A549 (cell line): ENCODE measurements at regions not wholly inside any gene's neighbourhood (a gene's known extent, or its start where the extent isn't known, plus 50 kb on each side); places are given as distances from the start of the nearest gene placed in this dataset.

Experiments
- ATAC-seq, 2 experiments: fragments of 200-7000 bp in 1 of 2; fragments of >200 bp in 1 of 2; cut with Nextera tagmentation in 1 of 2; cut with Tn5 transposase in 1 of 2; 3 replicates each; pipeline versions ENCODE4 v1.8.0 to v1.9.1; 2018 to 2020; ENCODE audit warnings: mild to moderate bottlenecking in 1 of 2, moderate library complexity in 1 of 2
- CTCF ChIA-PET: fragments of 300-600 bp; sonication (Branson Sonifier 250); formaldehyde crosslinking; extraction: SDS; loops from one replicate; lab custom pipeline; 2021; ENCODE audit warnings: antibody characterized with exemption, inconsistent platforms; lab: Yijun Ruan, JAX
- POLR2A ChIA-PET: fragments of 350-600 bp; formaldehyde crosslinking; extraction: SDS; loops from one replicate; lab custom pipeline; 2021; ENCODE audit warnings: antibody characterized with exemption, inconsistent platforms; lab: Yijun Ruan, JAX
- DNase-seq, 2 experiments: peaks; one replicate each; pipeline versions ENCODE4 v3.0.0 to v3.0.0-alpha.2; 2011 to 2016; ENCODE audit warnings: low read depth in 1 of 2, low spot score in 1 of 2
- FAIRE-seq: peaks from 2 replicates; lab custom pipeline; 2011; peaks lifted over from hg19 to GRCh38; lab: Jason Lieb, UNC
- H3K27ac ChIP-seq, 2 experiments: fragments of >200 bp; sonication (Bioruptor Twin); formaldehyde crosslinking; 3 replicates each; pipeline ENCODE4 v1.5.1; 2016 to 2017
- H3K4me1 ChIP-seq: fragments of >200 bp; sonication (Bioruptor Twin); formaldehyde crosslinking; 3 replicates; pipeline ENCODE4 v1.6.1; 2016
- H3K4me2 ChIP-seq: fragments of >200 bp; sonication (Bioruptor Twin); formaldehyde crosslinking; 3 replicates; pipeline ENCODE4 v1.6.1; 2016
- H3K4me3 ChIP-seq: fragments of >200 bp; sonication (Bioruptor Twin); formaldehyde crosslinking; 3 replicates; pipeline ENCODE4 v1.5.1; 2016
- H3K9me3 ChIP-seq: fragments of >200 bp; sonication (Bioruptor Twin); formaldehyde crosslinking; 3 replicates; pipeline ENCODE4 v1.6.1; 2016
- BCL3 ChIP-seq: fragments of >200 bp; sonication (Bioruptor Twin); formaldehyde crosslinking; IDR thresholded peaks from 3 replicates; pipeline ENCODE4 v1.6.1; 2016
- CBX8 ChIP-seq: fragments of 200-600 bp; sonication (generic); IDR thresholded peaks from 2 replicates; pipeline ENCODE4 v1.6.1; 2016
- CEBPB ChIP-seq, 2 experiments: fragments of >200 bp in 1 of 2; sonication (Bioruptor Twin) in 1 of 2; formaldehyde crosslinking in 1 of 2; IDR thresholded peaks; 2 replicates each; pipeline ENCODE4 v1.6.1; 2012 to 2016
- CHD2 ChIP-seq: fragments of 150-350 bp; IDR thresholded peaks from 2 replicates; pipeline ENCODE4 v1.6.1; 2014; ENCODE audit warnings: low read length; ENCODE audit not compliant: partially characterized antibody
- E2F6 ChIP-seq: IDR thresholded peaks from 2 replicates; pipeline ENCODE4 v1.6.1; 2012; ENCODE audit warnings: low read depth, borderline replicate concordance
- EHMT2 ChIP-seq: fragments of 200-600 bp; sonication (generic); IDR thresholded peaks from 2 replicates; pipeline ENCODE4 v1.6.1; 2016; ENCODE audit warnings: antibody characterized with exemption, low read depth, mild to moderate bottlenecking, moderate library complexity
- ELK1 ChIP-seq: fragments of 150-350 bp; IDR thresholded peaks from 2 replicates; pipeline ENCODE4 v1.6.1; 2014; ENCODE audit warnings: low read depth, mild to moderate bottlenecking, low read length
- EP300 ChIP-seq, 2 experiments: fragments of >200 bp; sonication (Bioruptor Twin); formaldehyde crosslinking; IDR thresholded peaks; 2 replicates in 1 of 2; 3 replicates in 1 of 2; pipeline ENCODE4 v1.6.1; 2016 to 2017
- FOXS1 ChIP-seq: fragments of 250-450 bp; sonication (Bioruptor Pico); IDR thresholded peaks from 2 replicates; pipeline ENCODE4 v1.5.0; 2020; ENCODE audit warnings: mild to moderate bottlenecking, moderate library complexity
- GATA3 ChIP-seq: IDR thresholded peaks from 2 replicates; pipeline ENCODE4 v1.6.1; 2012; ENCODE audit warnings: borderline replicate concordance
- HDAC2 ChIP-seq: fragments of 200-600 bp; sonication (generic); IDR thresholded peaks from 2 replicates; pipeline ENCODE4 v1.6.1; 2016
- HEYL ChIP-seq: fragments of 250-450 bp; sonication (Bioruptor Pico); IDR thresholded peaks from 2 replicates; pipeline ENCODE4 v1.8.0; 2021; ENCODE audit warnings: mild to moderate bottlenecking, moderate library complexity
- HMGXB4 ChIP-seq: fragments of 250-450 bp; sonication (Bioruptor Pico); IDR thresholded peaks from 2 replicates; pipeline ENCODE4 v1.5.0; 2021; ENCODE audit warnings: mild to moderate bottlenecking, moderate library complexity, borderline replicate concordance
- HOXA7 ChIP-seq: fragments of 250-450 bp; sonication (Bioruptor Pico); IDR thresholded peaks from 2 replicates; pipeline ENCODE4 v1.5.0; 2020; ENCODE audit warnings: mild to moderate bottlenecking, moderate library complexity
- HOXB13 ChIP-seq: fragments of 250-450 bp; sonication (Bioruptor Pico); IDR thresholded peaks from 2 replicates; pipeline ENCODE4 v1.5.0; 2020; ENCODE audit warnings: low read depth, mild to moderate bottlenecking, moderate library complexity
- KDM1A ChIP-seq: fragments of 200-600 bp; sonication (generic); IDR thresholded peaks from 2 replicates; pipeline ENCODE4 v1.6.1; 2016; ENCODE audit warnings: low read depth, mild to moderate bottlenecking
- MAFK ChIP-seq: fragments of 450-650 bp; IDR thresholded peaks from 2 replicates; pipeline ENCODE4 v1.6.1; 2014; ENCODE audit not compliant: partially characterized antibody
- MAX ChIP-seq: IDR thresholded peaks from 2 replicates; pipeline ENCODE4 v1.6.1; 2012
- MAZ ChIP-seq: fragments of 150-350 bp; IDR thresholded peaks from 2 replicates; pipeline ENCODE4 v1.6.1; 2014; ENCODE audit warnings: antibody characterized with exemption, low read depth, low read length, borderline replicate concordance
- MYC ChIP-seq: IDR thresholded peaks from 2 replicates; pipeline ENCODE4 v1.6.1; 2012; ENCODE audit warnings: mild to moderate bottlenecking, inconsistent platforms, low read length, improper control_type of control experiment, borderline replicate concordance
- NPAS2 ChIP-seq: fragments of 250-450 bp; sonication (Bioruptor Pico); IDR thresholded peaks from 2 replicates; pipeline ENCODE4 v1.8.0; 2022; ENCODE audit warnings: mild to moderate bottlenecking, moderate library complexity, borderline replicate concordance
- NR3C1 ChIP-seq: fragments of >200 bp; sonication (Bioruptor Twin); formaldehyde crosslinking; IDR thresholded peaks from 3 replicates; pipeline ENCODE4 v1.6.1; 2017
- PBX3 ChIP-seq: IDR thresholded peaks from 2 replicates; pipeline ENCODE4 v1.6.1; 2012
- POLR2A ChIP-seq: IDR thresholded peaks from 2 replicates; pipeline ENCODE4 v1.6.1; 2012; ENCODE audit warnings: mild to moderate bottlenecking, low read length
- POLR2AphosphoS2 ChIP-seq: conservative IDR thresholded peaks from 2 replicates; pipeline ENCODE4 v1.6.1; 2012; ENCODE audit warnings: low read length, improper control_type of control experiment, inconsistent platforms
- RAD21 ChIP-seq, 2 experiments: fragments of >200 bp in 1 of 2; sonication (Bioruptor Twin) in 1 of 2; formaldehyde crosslinking in 1 of 2; IDR thresholded peaks in 1 of 2; conservative IDR thresholded peaks in 1 of 2; 2 replicates in 1 of 2; 3 replicates in 1 of 2; pipeline ENCODE4 v1.6.1; 2012 to 2018; ENCODE audit warnings: inconsistent platforms in 1 of 2
- RARB ChIP-seq: fragments of 250-450 bp; sonication (Bioruptor Pico); IDR thresholded peaks from 2 replicates; pipeline ENCODE4 v1.8.0; 2021; ENCODE audit warnings: mild to moderate bottlenecking, moderate library complexity
- RNF2 ChIP-seq: fragments of 200-600 bp; sonication (generic); IDR thresholded peaks from 2 replicates; pipeline ENCODE4 v1.6.1; 2016; ENCODE audit warnings: low read depth, mild to moderate bottlenecking, antibody characterized with exemption, moderate library complexity, borderline replicate concordance
- SMC3 ChIP-seq: fragments of >200 bp; sonication (Bioruptor Twin); formaldehyde crosslinking; IDR thresholded peaks from 3 replicates; pipeline ENCODE4 v1.6.1; 2018; ENCODE audit warnings: inconsistent platforms
- SREBF2 ChIP-seq: fragments of 450-650 bp; IDR thresholded peaks from 2 replicates; pipeline ENCODE4 v1.6.1; 2014; ENCODE audit warnings: mild to moderate bottlenecking, moderate library complexity
- TFCP2L1 ChIP-seq: fragments of 250-450 bp; sonication (Bioruptor Pico); IDR thresholded peaks from 2 replicates; pipeline ENCODE4 v1.5.0; 2021; ENCODE audit warnings: mild to moderate bottlenecking
- TP53 ChIP-seq: fragments of 250-450 bp; sonication (Bioruptor Pico); IDR thresholded peaks from 2 replicates; pipeline ENCODE4 v1.5.0; 2021; ENCODE audit warnings: mild to moderate bottlenecking, moderate library complexity
- USF2 ChIP-seq: fragments of 450-650 bp; IDR thresholded peaks from 2 replicates; pipeline ENCODE4 v1.6.1; 2014; ENCODE audit warnings: antibody characterized with exemption
- ZFP36 ChIP-seq: fragments of 450-650 bp; IDR thresholded peaks from 2 replicates; pipeline ENCODE4 v1.6.1; 2014; ENCODE audit warnings: borderline replicate concordance; ENCODE audit not compliant: partially characterized antibody
- ZSCAN20 ChIP-seq: fragments of 250-450 bp; sonication (Bioruptor Pico); IDR thresholded peaks from 2 replicates; pipeline ENCODE4 v1.8.0; 2022; ENCODE audit warnings: mild to moderate bottlenecking, moderate library complexity
- WGBS: methylation state at CpG from one replicate; pipeline ENCODE4 v1.1.6; 2017; ENCODE audit errors: missing lambda C conversion rate; 5-methylcytosine and 5-hydroxymethylcytosine counted together

- peak overlapping the region; percentile 87 for H3K4me2 ChIP-seq
- POLR2A ChIA-PET: interaction anchor here (0.7 to 2.2 kb wide), 15 partner anchors 9 to 716 kb away, joined by 3 to 21 read pairs (median 4); partner anchors contain the start of genes AZI2, NEK10, SLC4A7 and ZCWPW2
- H3K27ac ChIP-seq: peak overlapping the region; percentile 93 to 97
- peaks cover 41% of the 10 kb centered on the region for H3K4me1 ChIP-seq
- CTCF ChIA-PET: interaction anchor here (0.6 to 2.1 kb wide), 13 partner anchors 10 to 163 kb away, joined by 3 to 12 read pairs (median 3); partner anchors contain the start of gene SLC4A7
- H3K4me3 ChIP-seq: peak overlapping the region; percentile 53
- ATAC-seq (peak; percentile 91 to 94), FAIRE-seq (no peak), DNase-seq (peak; percentile 52 to 80)
- 1% methylated on average over 36 of the region's 66 CpGs for WGBS
- H3K9me3 ChIP-seq: no peaks in the 10 kb centered on the region
- TF ChIP-seq PBX3 (no peak), NR3C1 (no peak), HOXB13 (CRISPR knock-in tag) (no peak), SREBF2 (no peak), ZFP36 (no peak), EHMT2 (no peak), SMC3 (peak; percentile 35; the same call in 2 of the 3 replicates), MYC (0 out of 2 replicates have a peak, but pooled peaks have one; percentile 30), RNF2 (no peak), HEYL (CRISPR knock-in tag) (no peak), RAD21 (conservative IDR thresholded peaks at IDR 0.05 in 1 of 2, IDR thresholded peaks at IDR 0.05 in 1 of 2) (no peak), HMGXB4 (CRISPR knock-in tag) (no peak), MAX (peak; percentile 80), POLR2A (peak; percentile 43), E2F6 (peak; percentile 86), KDM1A (no peak), RARB (CRISPR knock-in tag) (no peak), TP53 (CRISPR knock-in tag) (0 out of 2 replicates have a peak, but pooled peaks have one; percentile 42), EP300 (IDR thresholded peaks at IDR 0.05) (no peak), CHD2 (no peak), HOXA7 (no peak), MAZ (no peak), MAFK (no peak), CEBPB (IDR thresholded peaks at IDR 0.05) (no peak), TFCP2L1 (CRISPR knock-in tag) (no peak), ELK1 (no peak), NPAS2 (CRISPR knock-in tag) (no peak), ZSCAN20 (CRISPR knock-in tag) (no peak), FOXS1 (CRISPR knock-in tag) (no peak), CBX8 (no peak), HDAC2 (no peak), GATA3 (no peak), POLR2AphosphoS2 (no peak), BCL3 (peak; percentile 80; the same call in 1 of the 3 replicates), USF2 (no peak)
These were observed 89.5 kb downstream of the EOMES start for GRCh38 chr3:27632431-27633223.
